M059J (cell line): ENCODE measurements at regions not wholly inside any gene's neighbourhood (a gene's known extent, or its start where the extent isn't known, plus 50 kb on each side); places are given as distances from the start of the nearest gene placed in this dataset.

Experiments
- DNase-seq: peaks from one replicate; pipeline ENCODE4 v3.0.0-alpha.2; 2012; ENCODE audit warnings: low read depth

GRCh38 chr12:107443320-107444090 is 242.1 kb upstream of the PWP1 start:
- DNase-seq, result no peak

GRCh38 chr12:107444771-107445170 is 240.8 kb upstream of the PWP1 start:
- DNase-seq, result no peak

GRCh38 chr12:107446476-107446875 is 239.1 kb upstream of the PWP1 start:
- DNase-seq, result no peak

GRCh38 chr12:107447336-107447735 is 238.3 kb upstream of the PWP1 start:
- DNase-seq, result no peak

- DNase-seq, result peak; percentile 28
Measured at GRCh38 chr12:107448198-107448597, 237.4 kb upstream of the PWP1 start.

- DNase-seq, result peak; percentile 22
Measured at GRCh38 chr12:107449891-107450290, 235.7 kb upstream of the PWP1 start.

- DNase-seq, result no peak
Measured at GRCh38 chr12:107450541-107450940, 235.1 kb upstream of the PWP1 start.

GRCh38 chr12:107451246-107451645 is 234.4 kb upstream of the PWP1 start:
- DNase-seq, result no peak

GRCh38 chr12:107454109-107454830 is 231.3 kb upstream of the PWP1 start:
- no peak for DNase-seq

- no peak for DNase-seq
Measured at GRCh38 chr12:107457362-107457935, 228.2 kb upstream of the PWP1 start.

- DNase-seq, result no peak
Measured at GRCh38 chr12:107458163-107458562, 227.4 kb upstream of the PWP1 start.

GRCh38 chr12:107458990-107459389 is 226.6 kb upstream of the PWP1 start:
- no peak for DNase-seq

GRCh38 chr12:107459641-107460040 is 226.0 kb upstream of the PWP1 start:
- DNase-seq, result no peak

- peak; percentile 90 for DNase-seq
Measured at GRCh38 chr12:107461222-107461975, 224.2 kb upstream of the PWP1 start.

GRCh38 chr12:107462428-107463332 is 222.9 kb upstream of the PWP1 start:
- DNase-seq, result no peak

GRCh38 chr12:107464644-107465043 is 221.0 kb upstream of the PWP1 start:
- DNase-seq, result no peak

- DNase-seq, result no peak
Measured at GRCh38 chr12:107465625-107466024, 220.0 kb upstream of the PWP1 start.

GRCh38 chr12:107467716-107468115 is 217.9 kb upstream of the PWP1 start:
- DNase-seq, result no peak

GRCh38 chr12:107468182-107468581 is 217.4 kb upstream of the PWP1 start:
- peak; percentile 42 for DNase-seq

GRCh38 chr12:107469011-107469410 is 216.6 kb upstream of the PWP1 start:
- no peak for DNase-seq

- no peak for DNase-seq
Measured at GRCh38 chr12:107470645-107471044, 215.0 kb upstream of the PWP1 start.
